GM19397 (cell line): ENCODE measurements at regions not wholly inside any gene's neighbourhood (a gene's known extent, or its start where the extent isn't known, plus 50 kb on each side); places are given as distances from the start of the nearest gene placed in this dataset.

ENCODE experiments used
- ATAC-seq: cut with Tn5 transposase; IDR thresholded peaks from one replicate; pipeline ENCODE4 v1.9.1; 2021; ENCODE audit warnings: mild to moderate bottlenecking, moderate library complexity; ENCODE audit not compliant: unreplicated experiment

DNA sequence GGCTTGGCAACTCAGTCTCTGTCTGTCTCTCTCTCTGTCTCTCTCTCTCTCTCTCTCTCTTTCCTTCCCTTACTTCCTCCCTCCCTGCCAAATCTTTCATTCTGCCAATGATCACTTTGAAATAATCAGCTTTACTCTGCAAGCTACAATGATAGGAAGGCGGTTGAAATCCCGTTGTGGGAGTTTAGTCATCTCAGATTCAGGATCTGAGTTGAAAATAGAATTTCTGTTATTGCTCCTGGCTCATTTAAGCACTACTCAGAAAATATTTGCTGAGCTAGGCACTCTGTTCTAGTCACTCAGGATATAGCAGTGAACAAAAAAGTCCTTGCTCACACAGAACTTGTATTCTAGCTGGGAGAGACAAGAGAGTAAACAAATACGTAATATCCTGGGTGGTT, 56.3 kb upstream of the DCTD start:
- ATAC-seq, result no peak

DNA sequence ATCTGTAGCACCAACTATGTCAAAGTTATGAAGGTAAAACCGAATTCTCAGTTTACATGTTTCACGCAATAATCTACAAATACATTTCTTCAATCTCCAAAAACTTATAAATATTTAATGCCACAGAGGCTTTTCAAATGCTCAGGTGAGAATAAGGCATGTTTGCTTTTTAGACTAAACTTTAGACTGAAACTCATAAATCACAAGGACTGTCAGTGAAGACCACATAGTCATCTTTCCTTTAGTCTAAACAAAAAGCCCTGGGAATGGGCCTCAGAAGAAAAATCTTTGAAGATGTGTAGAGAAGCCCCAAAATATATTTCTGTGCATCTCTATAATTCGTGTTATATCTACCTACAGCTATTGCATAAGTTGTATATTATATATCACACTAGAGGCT, 54.5 kb upstream of the DCTD start:
- ATAC-seq, result no peak

DNA sequence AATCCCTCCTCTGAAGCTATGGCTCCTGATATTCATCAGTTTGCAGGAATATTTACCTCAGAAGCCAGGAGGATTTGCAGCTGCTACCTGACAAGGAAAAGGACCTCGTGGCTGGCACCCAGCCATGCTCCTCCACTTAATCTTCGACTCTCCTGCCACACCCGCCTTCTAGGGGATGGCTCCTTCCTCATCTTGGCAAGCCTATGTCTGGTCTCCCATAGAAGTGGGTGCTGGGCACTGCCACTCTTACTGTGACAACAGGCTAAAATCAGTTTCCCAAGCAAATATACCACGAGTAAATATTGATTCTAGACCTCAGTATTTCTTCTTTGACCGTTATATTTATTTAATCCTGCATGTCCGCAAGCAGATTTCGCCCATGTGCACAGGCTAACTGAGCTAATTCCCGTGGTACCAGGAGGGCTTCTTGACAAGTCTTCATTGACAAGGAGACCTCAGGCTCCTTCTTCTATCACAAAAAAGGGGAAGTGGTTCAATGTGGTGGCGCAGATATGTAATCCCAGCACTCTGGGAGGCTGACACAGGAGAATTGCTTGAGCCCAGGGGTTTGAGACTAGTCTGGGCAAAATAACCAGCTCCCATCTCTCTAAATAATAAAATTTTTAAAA, 52.6 kb upstream of the DCTD start:
- peak; percentile 58 for ATAC-seq

DNA sequence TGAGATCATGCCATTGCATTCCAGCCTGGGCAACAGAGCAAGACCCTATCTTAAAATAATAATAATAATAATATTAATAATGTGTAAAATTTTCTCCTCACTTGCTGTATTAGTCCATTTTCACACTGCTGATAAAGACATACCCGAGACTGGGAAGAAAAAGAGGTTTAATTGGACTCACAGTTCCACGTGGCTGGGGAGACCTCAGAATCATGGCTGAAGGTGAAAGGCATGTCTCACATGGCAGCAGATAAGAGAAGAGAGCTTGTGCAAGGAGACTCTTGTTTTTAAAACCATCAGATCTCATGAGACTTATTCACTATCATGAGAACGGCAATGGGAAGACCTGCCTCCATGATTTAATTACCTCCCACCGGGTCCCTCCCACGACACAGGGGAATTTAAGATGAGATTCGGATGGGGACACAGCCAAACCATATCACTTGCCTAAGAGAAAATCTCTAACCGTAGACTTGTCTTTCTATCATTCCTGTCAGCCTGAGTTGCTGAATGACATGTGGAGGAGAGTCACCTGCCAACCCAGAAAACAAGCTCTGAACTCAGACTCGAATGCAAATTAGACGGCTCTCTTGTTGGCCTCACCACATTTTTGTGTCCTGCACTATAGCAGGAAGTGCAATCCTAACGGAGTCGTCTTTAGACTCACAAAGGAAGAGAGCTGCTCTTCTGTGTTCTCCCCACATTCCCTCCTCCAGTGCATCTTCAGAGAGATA, 51.9 kb upstream of the DCTD start:
- peak; percentile 64 for ATAC-seq

DNA sequence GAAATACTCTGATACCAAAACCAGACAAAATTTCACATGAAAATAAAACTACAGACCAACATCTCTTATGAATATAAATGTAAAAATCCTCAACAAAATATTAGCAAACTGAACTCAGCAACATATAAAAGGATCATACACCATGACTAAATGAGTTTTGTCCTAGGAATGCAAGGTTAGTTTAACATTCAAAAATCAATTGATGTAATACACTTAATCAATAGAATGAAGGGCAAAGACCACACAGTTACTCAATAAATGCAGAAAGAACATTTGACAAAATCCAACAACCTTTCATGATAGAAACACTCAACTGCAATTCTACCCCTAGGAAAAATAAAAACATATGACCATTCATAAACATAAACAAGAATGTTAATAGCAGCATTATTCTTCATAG, 50.2 kb upstream of the DCTD start:
- ATAC-seq, result no peak
